Body of pancreas (tissue), 4 donors: ENCODE measurements at regions not wholly inside any gene's neighbourhood (a gene's known extent, or its start where the extent isn't known, plus 50 kb on each side); places are given as distances from the start of the nearest gene placed in this dataset.

Source experiments
- ATAC-seq: fragments of 150-250 bp; one replicate; pipeline ENCODE4 v1.9.1; 2016
- DNase-seq, 4 donors: peaks; one replicate each; pipeline ENCODE4 v3.0.0-alpha.2; 2019
- H3K27ac ChIP-seq, 4 donors: fragments of 200-600 bp; sonication (generic); 1 replicate in 3 of 4; 2 replicates in 1 of 4; pipeline versions ENCODE4 v1.5.1 to v1.6.1; 2016 to 2019; ENCODE audit warnings: mild to moderate bottlenecking in 1 of 4, mixed read lengths in 1 of 4, moderate library complexity in 1 of 4
- H3K27me3 ChIP-seq, 2 donors: fragments of 200-600 bp; sonication (generic); one replicate each; pipeline ENCODE4 v1.6.0; 2016; ENCODE audit warnings: mild to moderate bottlenecking in 1 of 2
- H3K36me3 ChIP-seq, 2 donors: fragments of 200-600 bp; sonication (generic); replicated peaks in 1 of 2; 2 replicates each; pipeline ENCODE4 v1.5.1; 2016; ENCODE audit warnings: low read depth in 2 of 2; ENCODE audit not compliant: insufficient read depth in 1 of 2
- H3K4me1 ChIP-seq: fragments of 200-600 bp; sonication (generic); one replicate; pipeline ENCODE4 v1.6.0; 2016
- H3K4me3 ChIP-seq, 2 donors: fragments of 200-600 bp; sonication (generic); 1 replicate in 1 of 2; 2 replicates in 1 of 2; pipeline ENCODE4 v1.5.1; 2016 to 2019
- H3K9me3 ChIP-seq, 3 donors: fragments of 200-600 bp; sonication (generic); 1 replicate in 2 of 3; 2 replicates in 1 of 3; pipeline ENCODE4 v1.5.1; 2016
- CTCF ChIP-seq, 7 experiments: fragments of 450-650 bp in 4 of 7; fragments of 200-600 bp in 3 of 7; sonication (generic) in 3 of 7; IDR thresholded peaks; one replicate each; pipeline ENCODE4 v1.5.1; 2016 to 2019; ENCODE audit warnings: antibody characterized with exemption in 7 of 7
- POLR2A ChIP-seq, 3 donors: fragments of 450-650 bp; IDR thresholded peaks; one replicate each; pipeline ENCODE4 v1.6.1; 2016; ENCODE audit warnings: antibody characterized with exemption in 3 of 3, mild to moderate bottlenecking in 2 of 3
- WGBS, 2 donors: methylation state at CpG; one replicate each; pipeline ENCODE4 v1.1.5; 2017; 5-methylcytosine and 5-hydroxymethylcytosine counted together
- intact Hi-C: fragments of 100-400 bp; cut with DNase I; formaldehyde crosslinking; loops from one replicate; pipeline ENCODE4 v1.15.1; 2023

DNA sequence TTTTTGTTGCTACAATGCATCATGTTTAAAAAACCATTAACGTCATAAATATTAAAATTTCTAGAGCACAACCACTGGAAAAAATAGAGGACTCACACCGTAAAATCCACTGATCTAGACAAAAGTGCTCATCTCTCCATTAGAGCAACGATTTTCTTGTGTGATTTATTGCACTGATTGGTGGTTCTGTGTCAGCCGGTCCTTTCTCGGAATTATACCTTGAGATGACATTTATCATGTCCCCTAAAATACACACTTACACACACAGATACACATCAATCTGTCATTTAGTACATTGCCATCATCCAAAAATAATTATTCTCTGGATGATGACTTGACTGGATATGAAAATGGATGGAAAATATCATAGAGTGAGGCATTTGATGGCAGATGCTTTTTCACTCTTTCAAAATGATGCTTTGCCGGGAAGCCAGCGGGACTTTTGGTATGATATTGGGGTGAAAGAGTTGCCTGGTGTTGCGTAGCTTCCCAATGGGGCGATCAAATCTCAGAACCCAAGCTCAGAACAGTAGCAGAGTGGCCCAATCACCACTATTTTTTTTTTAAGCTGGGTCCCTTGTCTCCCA lies 226.6 kb downstream of the GAS1 start:
- H3K4me3 ChIP-seq: no peak overlapping the region
- H3K36me3 ChIP-seq: no peaks in the 10 kb centered on the region
- DNase-seq: no peak
- ATAC-seq: no peak
- H3K9me3 ChIP-seq: no peaks in the 10 kb centered on the region
- TF ChIP-seq POLR2A (IDR thresholded peaks at IDR 0.05) (no peak), CTCF (IDR thresholded peaks at IDR 0.05) (no peak)
- peaks cover 29% of the 10 kb centered on the region for H3K4me1 ChIP-seq
- peak overlapping the region; percentile 10 to 78 (median 71) for H3K27ac ChIP-seq
- 92 to 95% methylated on average over 9 of the region's 9 CpGs for WGBS, 2 donors
- intact Hi-C loops: no loop called here
- no peaks in the 10 kb centered on the region for H3K27me3 ChIP-seq

GRCh38 chr9:86718388-86719049 lies 228.8 kb downstream of the GAS1 start:
- H3K4me1 ChIP-seq: peaks cover 28% of the 10 kb centered on the region
- DNase-seq: no peak
- H3K27me3 ChIP-seq: no peaks in the 10 kb centered on the region
- 79 to 86% methylated on average over 11 of the region's 11 CpGs for WGBS, 2 donors
- TF ChIP-seq CTCF (IDR thresholded peaks at IDR 0.05) (no peak), POLR2A (IDR thresholded peaks at IDR 0.05) (no peak)
- no peak for ATAC-seq
- no peaks in the 10 kb centered on the region for H3K9me3 ChIP-seq
- no peaks in the 10 kb centered on the region for H3K36me3 ChIP-seq
- no peak overlapping the region for H3K27ac ChIP-seq
- H3K4me3 ChIP-seq: no peak overlapping the region
- intact Hi-C loops: no loop called here

DNA sequence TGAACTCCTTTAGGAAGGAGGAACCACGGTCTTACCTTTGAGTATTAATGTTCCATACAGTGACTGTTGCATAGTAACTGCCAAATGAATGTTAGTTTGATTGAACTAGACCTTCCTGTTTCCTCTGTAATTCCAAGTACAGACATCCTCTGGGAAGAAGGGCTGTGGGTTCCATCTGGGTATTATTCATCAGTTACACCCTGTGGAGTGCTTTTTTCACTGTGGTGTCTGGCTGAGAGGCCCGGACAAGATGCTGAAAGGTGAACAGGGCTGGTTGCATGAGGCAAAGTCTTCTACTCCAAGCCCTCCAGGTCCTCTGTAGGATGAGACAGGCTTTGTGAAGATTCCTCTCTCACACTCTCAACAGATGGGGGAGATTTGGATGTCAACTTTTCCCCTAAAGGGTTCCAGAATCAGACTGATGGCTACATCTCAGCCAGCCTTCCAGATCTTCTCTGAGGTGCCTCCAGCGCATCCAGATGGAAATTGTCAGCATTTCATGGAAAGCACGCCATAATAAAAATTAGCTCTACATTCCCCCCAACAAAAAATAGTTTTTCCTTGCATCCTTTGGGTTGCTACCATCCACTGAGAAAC lies 230.9 kb downstream of the GAS1 start:
- H3K27ac ChIP-seq: no peak overlapping the region
- H3K36me3 ChIP-seq: no peaks in the 10 kb centered on the region
- H3K9me3 ChIP-seq: no peaks in the 10 kb centered on the region
- no peak overlapping the region for H3K4me3 ChIP-seq
- no peak for DNase-seq
- H3K27me3 ChIP-seq: no peaks in the 10 kb centered on the region
- intact Hi-C loops: no loop called here
- no peak for ATAC-seq
- no peak for TF ChIP-seq CTCF (IDR thresholded peaks at IDR 0.05)
- no peak for TF ChIP-seq POLR2A (IDR thresholded peaks at IDR 0.05)
- peaks cover 8% of the 10 kb centered on the region for H3K4me1 ChIP-seq
- WGBS, 2 donors: 81 to 89% methylated on average over 4 of the region's 4 CpGs

GRCh38 chr9:86714999-86715398 lies 232.3 kb downstream of the GAS1 start:
- intact Hi-C loops: no loop called here
- Histone ChIP-seq H3K27ac (no peak overlapping the region), H3K9me3 (no peaks in the 10 kb centered on the region), H3K4me3 (no peak overlapping the region), H3K27me3 (no peaks in the 10 kb centered on the region), H3K4me1 (no peaks in the 10 kb centered on the region), H3K36me3 (no peaks in the 10 kb centered on the region)
- WGBS, 2 donors: 64 to 83% methylated on average over 4 of the region's 4 CpGs
- TF ChIP-seq POLR2A (IDR thresholded peaks at IDR 0.05): no peak
- no peak for TF ChIP-seq CTCF (IDR thresholded peaks at IDR 0.05)
- DNase-seq: no peak
- ATAC-seq: no peak
